CD14-positive monocyte (primary cell): ENCODE measurements at regions not wholly inside any gene's neighbourhood (a gene's known extent, or its start where the extent isn't known, plus 50 kb on each side); places are given as distances from the start of the nearest gene placed in this dataset.

ENCODE experiments used
- DNase-seq, 3 donors: peaks; one replicate each; pipeline ENCODE4 v3.0.0-alpha.2; 2011 to 2022
- H2AFZ ChIP-seq: 2 replicates; pipeline ENCODE4 v1.6.0; 2012; ENCODE audit warnings: mild to moderate bottlenecking, low read depth, low read length, inconsistent platforms; ENCODE audit not compliant: insufficient read depth, poor library complexity, severe bottlenecking
- H3K27ac ChIP-seq, 2 donors: 1 replicate in 1 of 2; 2 replicates in 1 of 2; pipeline ENCODE4 v1.5.1; 2012 to 2013; ENCODE audit warnings: low read length in 2 of 2, control low read depth in 1 of 2, inconsistent platforms in 1 of 2, low read depth in 1 of 2, mild to moderate bottlenecking in 1 of 2
- H3K27me3 ChIP-seq, 2 donors: one replicate each; pipeline versions ENCODE4 v1.6.0 to v1.6.1; 2011 to 2013; ENCODE audit warnings: low read length in 2 of 2; ENCODE audit not compliant: control insufficient read depth in 2 of 2, insufficient read depth in 2 of 2
- H3K36me3 ChIP-seq, 2 donors: replicated peaks in 1 of 2; 1 replicate in 1 of 2; 2 replicates in 1 of 2; pipeline versions ENCODE4 v1.5.1 to v1.6.1; 2012 to 2013; ENCODE audit warnings: low read length in 2 of 2, control low read depth in 1 of 2, inconsistent platforms in 1 of 2, mild to moderate bottlenecking in 1 of 2; ENCODE audit not compliant: insufficient read depth in 2 of 2, control insufficient read depth in 1 of 2
- H3K4me1 ChIP-seq, 2 donors: 1 replicate in 1 of 2; 2 replicates in 1 of 2; pipeline versions ENCODE4 v1.5.1 to v1.6.1; 2012 to 2013; ENCODE audit warnings: low read length in 2 of 2, control low read depth in 1 of 2, inconsistent platforms in 1 of 2, mild to moderate bottlenecking in 1 of 2, moderate library complexity in 1 of 2; ENCODE audit not compliant: insufficient read depth in 2 of 2, control insufficient read depth in 1 of 2
- H3K4me2 ChIP-seq: replicated peaks from 2 replicates; pipeline ENCODE3; 2012; ENCODE audit warnings: low read length, moderate library complexity, mild to moderate bottlenecking; ENCODE audit not compliant: poor library complexity, severe bottlenecking; ENCODE audit errors: extremely low read depth
- H3K4me3 ChIP-seq, 3 experiments: fragments of 200-600 bp in 1 of 3; sonication (generic) in 1 of 3; replicated peaks in 1 of 3; 1 replicate in 2 of 3; 2 replicates in 1 of 3; pipeline ENCODE4 v1.5.1; 2011 to 2013; ENCODE audit warnings: low read length in 3 of 3, mild to moderate bottlenecking in 3 of 3, control low read depth in 2 of 3, low read depth in 2 of 3, inconsistent platforms in 1 of 3, moderate library complexity in 1 of 3
- H3K79me2 ChIP-seq: 2 replicates; pipeline ENCODE4 v1.6.0; 2012; ENCODE audit warnings: mild to moderate bottlenecking, control low read depth, inconsistent platforms, low read length, moderate library complexity; ENCODE audit not compliant: insufficient read depth
- H3K9ac ChIP-seq: 2 replicates; pipeline ENCODE4 v1.6.0; 2017; ENCODE audit warnings: low read length, mild to moderate bottlenecking; ENCODE audit not compliant: insufficient read depth, poor library complexity, severe bottlenecking
- H3K9me3 ChIP-seq, 2 donors: replicated peaks in 1 of 2; 1 replicate in 1 of 2; 2 replicates in 1 of 2; pipeline versions ENCODE4 v1.5.1 to v1.6.1; 2012 to 2013; ENCODE audit warnings: low read length in 2 of 2, control low read depth in 1 of 2; ENCODE audit not compliant: control insufficient read depth in 1 of 2, insufficient read depth in 1 of 2
- H4K20me1 ChIP-seq: 2 replicates; pipeline ENCODE4 v1.6.0; 2012; ENCODE audit warnings: mild to moderate bottlenecking, low read length, control low read depth, moderate library complexity; ENCODE audit not compliant: insufficient read depth
- H3K27ac Mint-ChIP-seq, 7 donors: one replicate each; pipeline ENCODE4 v1.8.0; 2020; ENCODE audit warnings: mild to moderate bottlenecking in 7 of 7, mixed read lengths in 7 of 7, moderate library complexity in 6 of 7, inconsistent platforms in 2 of 7
- H3K27me3 Mint-ChIP-seq, 3 donors: one replicate each; pipeline ENCODE4 v1.8.0; 2021 to 2022; ENCODE audit warnings: low read depth in 3 of 3, mild to moderate bottlenecking in 3 of 3, mixed read lengths in 3 of 3, moderate library complexity in 3 of 3, inconsistent platforms in 1 of 3
- H3K36me3 Mint-ChIP-seq, 2 donors: one replicate each; pipeline ENCODE4 v1.8.0; 2020; ENCODE audit warnings: mixed read lengths in 2 of 2, inconsistent platforms in 1 of 2, mild to moderate bottlenecking in 1 of 2
- H3K4me1 Mint-ChIP-seq: one replicate; pipeline ENCODE4 v1.8.0; 2020; ENCODE audit warnings: mild to moderate bottlenecking, mixed read lengths
- H3K4me3 Mint-ChIP-seq, 2 donors: one replicate each; pipeline ENCODE4 v1.8.0; 2020; ENCODE audit warnings: mild to moderate bottlenecking in 2 of 2, mixed read lengths in 2 of 2, moderate library complexity in 1 of 2
- H3K9me3 Mint-ChIP-seq, 7 donors: one replicate each; pipeline ENCODE4 v1.8.0; 2020 to 2022; ENCODE audit warnings: mixed read lengths in 7 of 7, mild to moderate bottlenecking in 6 of 7, moderate library complexity in 6 of 7, inconsistent platforms in 2 of 7
- CTCF ChIP-seq: fragments of 200-600 bp; IDR thresholded peaks from one replicate; pipeline ENCODE4 v1.8.0; 2022; ENCODE audit warnings: antibody characterized with exemption, mild to moderate bottlenecking
- WGBS: methylation state at CpG from one replicate; pipeline ENCODE4 v1.1.5; 2013; ENCODE audit warnings: missing lambda C conversion rate; ENCODE audit not compliant: insufficient coverage; 5-methylcytosine and 5-hydroxymethylcytosine counted together
- intact Hi-C, 2 donors: fragments of 100-400 bp; cut with micrococcal nuclease; formaldehyde crosslinking; loops; one replicate each; pipeline versions ENCODE4 v1.15.0 to v1.15.1; 2023

GRCh38 chr15:96254173-96254572, 76.3 kb upstream of the NR2F2 start:
- no peak for TF ChIP-seq CTCF
- Mint-ChIP-seq H3K27ac (no peak overlapping the region), H3K27me3 (peaks cover 0 to 6% (median 0%) of the 10 kb centered on the region in 3 donors), H3K4me3 (no peak overlapping the region), H3K36me3 (no peaks in the 10 kb centered on the region), H3K4me1 (no peaks in the 10 kb centered on the region), H3K9me3 (peaks cover 2 to 17% (median 4%) of the 10 kb centered on the region in 7 donors)
- H3K36me3 ChIP-seq, result no peaks in the 10 kb centered on the region
- no peak overlapping the region for H3K4me2 ChIP-seq
- intact Hi-C loops, result no loop called here
- no peak overlapping the region for H3K27ac ChIP-seq
- H2AFZ ChIP-seq, result no peak overlapping the region
- no peaks in the 10 kb centered on the region for H3K4me1 ChIP-seq
- no peaks in the 10 kb centered on the region for H3K79me2 ChIP-seq
- H3K9me3 ChIP-seq, result no peaks in the 10 kb centered on the region
- H3K4me3 ChIP-seq, result no peak overlapping the region
- DNase-seq, result no peak
- no peaks in the 10 kb centered on the region for H3K27me3 ChIP-seq
- H4K20me1 ChIP-seq, result no peaks in the 10 kb centered on the region
- H3K9ac ChIP-seq, result no peak overlapping the region
- no CpG with 5 or more reads among the region's 6 CpGs for WGBS

GRCh38 chr15:96255599-96255998, 74.9 kb upstream of the NR2F2 start:
- Mint-ChIP-seq H3K27me3 (peaks cover 0 to 6% (median 0%) of the 10 kb centered on the region in 3 donors), H3K36me3 (no peaks in the 10 kb centered on the region), H3K4me3 (no peak overlapping the region), H3K4me1 (no peaks in the 10 kb centered on the region), H3K9me3 (peaks cover 2 to 17% (median 4%) of the 10 kb centered on the region in 7 donors), H3K27ac (no peak overlapping the region)
- H3K9ac ChIP-seq, result no peak overlapping the region
- no peak for TF ChIP-seq CTCF
- intact Hi-C loops, result no loop called here
- H4K20me1 ChIP-seq, result no peaks in the 10 kb centered on the region
- 100% methylated on average over 1 of the region's 1 CpG for WGBS
- H3K4me2 ChIP-seq, result no peak overlapping the region
- no peak for DNase-seq
- no peaks in the 10 kb centered on the region for H3K4me1 ChIP-seq
- H2AFZ ChIP-seq, result no peak overlapping the region
- no peaks in the 10 kb centered on the region for H3K36me3 ChIP-seq
- H3K4me3 ChIP-seq, result no peak overlapping the region
- no peak overlapping the region for H3K27ac ChIP-seq
- no peaks in the 10 kb centered on the region for H3K9me3 ChIP-seq
- H3K27me3 ChIP-seq, result no peaks in the 10 kb centered on the region
- no peaks in the 10 kb centered on the region for H3K79me2 ChIP-seq
